Heart left ventricle (tissue), 16 donors: ENCODE measurements at regions not wholly inside any gene's neighbourhood (a gene's known extent, or its start where the extent isn't known, plus 50 kb on each side); places are given as distances from the start of the nearest gene placed in this dataset.

Source experiments
- ATAC-seq, 4 donors: fragments of 200-7000 bp; cut with Tn5 transposase; one replicate each; pipeline ENCODE4 v1.9.1; 2020 to 2022; ENCODE audit warnings: moderate library complexity in 4 of 4, mild to moderate bottlenecking in 3 of 4, moderate number of reproducible peaks in 1 of 4
- DNase-seq, 5 donors: peaks; one replicate each; pipeline ENCODE4 v3.0.0-alpha.2; 2020
- H3K27ac ChIP-seq, 12 donors: fragments of 200-600 bp; sonication (generic) in 4 of 12; one replicate each; pipeline versions ENCODE4 v1.5.0 to v1.8.0; 2016 to 2022; ENCODE audit warnings: mild to moderate bottlenecking in 2 of 12
- H3K27me3 ChIP-seq, 9 donors: fragments of 200-600 bp; sonication (generic) in 2 of 9; one replicate each; pipeline versions ENCODE4 v1.5.1 to v1.8.0; 2016 to 2022; ENCODE audit warnings: mild to moderate bottlenecking in 3 of 9
- H3K36me3 ChIP-seq, 9 donors: fragments of 200-600 bp; sonication (generic) in 2 of 9; one replicate each; pipeline versions ENCODE4 v1.5.0 to v1.8.0; 2018 to 2022; ENCODE audit warnings: mild to moderate bottlenecking in 2 of 9
- H3K4me1 ChIP-seq, 12 donors: fragments of 200-600 bp; sonication (generic) in 4 of 12; one replicate each; pipeline versions ENCODE4 v1.5.0 to v1.8.0; 2016 to 2022; ENCODE audit warnings: mild to moderate bottlenecking in 3 of 12
- H3K4me3 ChIP-seq, 12 donors: fragments of 200-600 bp; sonication (generic) in 4 of 12; one replicate each; pipeline versions ENCODE4 v1.5.0 to v1.8.0; 2017 to 2022; ENCODE audit warnings: mild to moderate bottlenecking in 9 of 12, moderate library complexity in 4 of 12
- H3K9me3 ChIP-seq, 12 donors: fragments of 200-600 bp; sonication (generic) in 4 of 12; one replicate each; pipeline versions ENCODE4 v1.5.0 to v1.8.0; 2016 to 2022; ENCODE audit warnings: mild to moderate bottlenecking in 1 of 12
- POLR2A ChIP-seq, 2 donors: fragments of 450-650 bp; IDR thresholded peaks; one replicate each; pipeline ENCODE4 v1.6.1; 2017; ENCODE audit warnings: antibody characterized with exemption in 2 of 2, mild to moderate bottlenecking in 2 of 2, moderate library complexity in 2 of 2
- WGBS, 4 donors: extraction: QIAGEN DNeasy Blood & Tissue Kit in 2 of 4; methylation state at CpG; one replicate each; pipeline versions ENCODE4 v1.1.5 to v1.1.7; 2013 to 2018; 5-methylcytosine and 5-hydroxymethylcytosine counted together
- intact Hi-C, 10 donors: fragments of 100-400 bp; cut with DNase I; formaldehyde crosslinking; loops; one replicate each; pipeline versions ENCODE4 v1.11.1 to v1.14.2; 2022
- TF ChIP-seq, protein P1 (sequence below), 12 donors: fragments of 200-600 bp; sonication (generic) in 4 of 12; IDR thresholded peaks; one replicate each; pipeline versions ENCODE4 v1.5.0 to v1.8.0; 2018 to 2022; ENCODE audit warnings: antibody characterized with exemption in 12 of 12, mild to moderate bottlenecking in 5 of 12
- donor health status: ischemic (EF 13 %, LVEDD 7.1; RV severe dilation, severe dysfunction).
- donor health status: healthy with polysubstance abuse.
- donor health status: DM: no; HTN: yes; CAD: no.
- donor health status: DM: no; HTN: no; CAD: no.
- donor health status: ischemic (EF 25% LVEDD 6.9; RV normal size, moderate dysfunction).
- donor health status: ischemic (EF 25% LVEDD 5.7; RV mildly dilated, moderate dysfunction).
- donor health status: healthy.
- donor health status: DM: yes; HTN: yes; CAD: no.
- donor health status: ischemic (EF 35%, LVEDD 5.7; RV mildly dilated, moderate dysfunction).
- donor health status: nonischemic (EF 11% LVEDD 7.7; RV severe dilation, severe dysfunction).
- donor health status: DM: yes; HTN: yes; CAD: no.
- donor health status: PGD.
- donor health status: ischemic (EF 29% LVEDD 5.4; RV normal size, mild dysfunction).
- donor health status: nonischemic (EF 23%, LVEDD 6.1; RV moderate dilation, normal function).

DNA sequence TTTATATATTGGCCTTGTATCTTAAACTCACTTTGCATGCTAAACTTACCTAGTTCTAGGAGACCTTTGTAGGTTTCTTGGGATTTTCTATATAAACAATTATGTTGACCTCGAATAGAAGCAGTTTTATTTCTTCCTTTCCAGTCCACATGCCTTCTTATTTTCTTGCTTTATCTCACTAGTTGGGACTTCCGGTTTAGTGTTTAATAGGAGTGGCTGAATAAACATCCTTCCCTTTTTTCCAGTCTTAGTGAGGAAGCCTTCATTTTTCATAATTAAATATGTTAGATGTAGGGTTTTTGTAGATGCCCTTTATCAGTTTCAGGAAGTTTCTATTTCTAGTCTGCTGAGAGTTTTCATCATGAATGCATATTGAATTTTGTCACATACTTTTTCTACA is 347.3 kb upstream of the HNRNPA3 start:
- intact Hi-C loops = no loop called here
- TF ChIP-seq, protein P1, sequence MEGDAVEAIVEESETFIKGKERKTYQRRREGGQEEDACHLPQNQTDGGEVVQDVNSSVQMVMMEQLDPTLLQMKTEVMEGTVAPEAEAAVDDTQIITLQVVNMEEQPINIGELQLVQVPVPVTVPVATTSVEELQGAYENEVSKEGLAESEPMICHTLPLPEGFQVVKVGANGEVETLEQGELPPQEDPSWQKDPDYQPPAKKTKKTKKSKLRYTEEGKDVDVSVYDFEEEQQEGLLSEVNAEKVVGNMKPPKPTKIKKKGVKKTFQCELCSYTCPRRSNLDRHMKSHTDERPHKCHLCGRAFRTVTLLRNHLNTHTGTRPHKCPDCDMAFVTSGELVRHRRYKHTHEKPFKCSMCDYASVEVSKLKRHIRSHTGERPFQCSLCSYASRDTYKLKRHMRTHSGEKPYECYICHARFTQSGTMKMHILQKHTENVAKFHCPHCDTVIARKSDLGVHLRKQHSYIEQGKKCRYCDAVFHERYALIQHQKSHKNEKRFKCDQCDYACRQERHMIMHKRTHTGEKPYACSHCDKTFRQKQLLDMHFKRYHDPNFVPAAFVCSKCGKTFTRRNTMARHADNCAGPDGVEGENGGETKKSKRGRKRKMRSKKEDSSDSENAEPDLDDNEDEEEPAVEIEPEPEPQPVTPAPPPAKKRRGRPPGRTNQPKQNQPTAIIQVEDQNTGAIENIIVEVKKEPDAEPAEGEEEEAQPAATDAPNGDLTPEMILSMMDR (IDR thresholded peaks at IDR 0.05) = no peak
- WGBS, 4 donors = 40 to 56% (median 44%) methylated on average over 2 of the region's 2 CpGs

DNA sequence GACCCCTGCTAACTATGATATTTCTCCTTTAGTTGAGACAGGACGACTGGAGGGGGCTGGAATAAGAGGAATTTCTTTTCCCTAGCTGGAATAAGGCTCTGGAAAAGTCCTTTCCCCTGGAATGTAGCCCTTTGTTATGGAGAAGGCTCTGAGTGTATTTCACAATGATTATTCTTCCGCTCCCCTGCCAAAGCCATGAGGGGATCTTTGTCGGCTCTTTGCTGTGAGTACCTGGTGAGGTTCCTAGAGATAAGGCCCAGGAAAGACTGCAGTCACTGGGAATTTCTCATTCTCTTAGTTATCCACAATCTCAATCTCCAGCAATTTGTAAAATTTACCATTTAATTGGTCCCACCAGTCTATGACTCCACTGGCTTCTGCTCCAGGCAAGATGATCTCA is 340.2 kb upstream of the HNRNPA3 start:
- ATAC-seq (no peak), DNase-seq (no peak)
- Histone ChIP-seq H3K4me3 (no peak overlapping the region), H3K27me3 (peaks cover 0 to 17% (median 0%) of the 10 kb centered on the region in 9 donors), H3K36me3 (no peaks in the 10 kb centered on the region), H3K9me3 (peaks cover 0 to 23% (median 0%) of the 10 kb centered on the region in 12 donors), H3K4me1 (no peaks in the 10 kb centered on the region), H3K27ac (no peak overlapping the region)
- WGBS, 4 donors = 57 to 77% (median 64%) methylated on average over 3 of the region's 3 CpGs
- intact Hi-C loops = no loop called here
- no peak for TF ChIP-seq POLR2A (IDR thresholded peaks at IDR 0.05)
- TF ChIP-seq, protein P1 (IDR thresholded peaks at IDR 0.05) = no peak

More for the DNA sequence above, 347.3 kb upstream of the HNRNPA3 start:
- Histone ChIP-seq H3K36me3 (no peaks in the 10 kb centered on the region), H3K4me1 (no peaks in the 10 kb centered on the region), H3K4me3 (no peak overlapping the region), H3K27ac (no peak overlapping the region), H3K27me3 (peaks cover 0 to 4% (median 0%) of the 10 kb centered on the region in 9 donors), H3K9me3 (no peaks in the 10 kb centered on the region)
- no peak for ATAC-seq
- no peak for DNase-seq

DNA sequence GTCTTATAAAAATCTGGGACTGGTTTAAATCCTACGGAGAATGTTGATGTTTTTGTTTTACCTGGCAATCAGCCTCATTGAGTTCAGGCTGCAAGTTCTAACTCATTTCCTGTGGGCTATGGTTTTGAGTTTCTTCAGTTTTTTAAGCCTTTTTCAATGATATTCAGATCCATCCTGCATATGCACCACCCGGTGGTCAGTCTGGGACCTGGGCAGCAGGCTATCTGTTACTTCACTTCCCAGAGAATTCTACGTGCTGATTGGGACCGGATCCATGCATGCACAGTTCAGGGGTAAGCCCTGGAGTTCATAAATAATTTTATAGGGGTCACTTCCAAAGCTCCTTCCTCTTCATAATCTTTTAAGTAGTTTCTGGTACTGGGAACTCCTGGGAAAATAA is 339.2 kb upstream of the HNRNPA3 start:
- Histone ChIP-seq H3K4me3 (no peak overlapping the region), H3K4me1 (no peaks in the 10 kb centered on the region), H3K36me3 (no peaks in the 10 kb centered on the region), H3K27ac (no peak overlapping the region), H3K9me3 (peaks cover 0 to 23% (median 0%) of the 10 kb centered on the region in 12 donors), H3K27me3 (peaks cover 0 to 17% (median 0%) of the 10 kb centered on the region in 9 donors)
- TF ChIP-seq, protein P1 (IDR thresholded peaks at IDR 0.05) = no peak
- TF ChIP-seq POLR2A (IDR thresholded peaks at IDR 0.05) = no peak
- DNase-seq (no peak), ATAC-seq (no peak)
- 36 to 61% (median 50%) methylated on average over 4 of the region's 4 CpGs for WGBS, 4 donors
- intact Hi-C loops = no loop called here

DNA sequence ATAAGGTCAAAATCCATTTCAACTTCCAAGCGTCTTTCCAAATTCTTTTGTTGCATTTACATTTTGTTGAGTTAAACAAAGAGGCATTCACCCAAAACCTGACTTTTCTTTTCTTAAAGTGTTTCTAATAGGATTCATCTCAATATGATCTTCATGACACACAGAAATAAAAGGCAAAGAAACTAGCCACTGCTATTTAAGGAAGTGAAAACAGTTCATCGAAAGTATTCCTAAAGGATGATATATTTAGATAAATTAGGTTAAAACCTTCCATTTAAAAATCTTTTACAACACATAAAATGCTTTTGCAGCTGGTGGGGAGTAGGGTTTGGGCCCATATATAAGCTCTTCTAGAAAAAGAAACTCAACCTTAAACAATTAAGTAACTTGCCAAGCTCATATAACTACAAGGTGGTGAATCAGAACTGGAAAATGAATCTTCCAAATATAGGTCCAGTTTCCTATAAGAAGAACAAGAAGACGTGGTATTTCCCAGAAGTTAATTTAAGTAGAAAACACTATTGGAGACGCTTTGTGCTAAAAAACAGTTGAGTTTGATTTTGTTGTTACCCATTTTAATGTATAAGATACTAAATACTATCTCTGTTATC is 336.0 kb upstream of the HNRNPA3 start:
- Histone ChIP-seq H3K27ac (no peak overlapping the region), H3K36me3 (no peaks in the 10 kb centered on the region), H3K27me3 (peaks cover 0 to 17% (median 0%) of the 10 kb centered on the region in 9 donors), H3K4me1 (no peaks in the 10 kb centered on the region), H3K9me3 (peaks cover 0 to 13% (median 0%) of the 10 kb centered on the region in 12 donors), H3K4me3 (no peak overlapping the region)
- TF ChIP-seq, protein P1 (IDR thresholded peaks at IDR 0.05) = no peak
- no peak for TF ChIP-seq POLR2A (IDR thresholded peaks at IDR 0.05)
- WGBS, 4 donors = 77 to 82% (median 79%) methylated on average over 4 of the region's 4 CpGs
- ATAC-seq (no peak), DNase-seq (no peak)
- intact Hi-C loops = no loop called here
